GM23338 (cell line): ENCODE measurements at regions not wholly inside any gene's neighbourhood (a gene's known extent, or its start where the extent isn't known, plus 50 kb on each side); places are given as distances from the start of the nearest gene placed in this dataset.

Experiments
- ATAC-seq: fragments of 200-7000 bp; cut with Tn5 transposase; 3 replicates; pipeline ENCODE4 v1.9.1; 2020
- DNase-seq: peaks from one replicate; pipeline ENCODE4 v3.0.0-alpha.2; 2015; ENCODE audit warnings: low spot score
- H2AFZ ChIP-seq: fragments of 200-600 bp; sonication (generic); 2 replicates; pipeline ENCODE4 v1.8.0; 2016; ENCODE audit warnings: antibody characterized with exemption, mild to moderate bottlenecking, moderate library complexity
- H3F3A ChIP-seq: fragments of 200-600 bp; sonication (generic); replicated peaks from 2 replicates; pipeline ENCODE4 v1.8.0; 2017; ENCODE audit warnings: antibody characterized with exemption, mixed run types, low read depth
- H3K27ac ChIP-seq: fragments of 200-600 bp; sonication (generic); 2 replicates; pipeline ENCODE4 v1.6.1; 2016; ENCODE audit warnings: low read depth
- H3K27me3 ChIP-seq: fragments of 200-600 bp; sonication (generic); 2 replicates; pipeline ENCODE4 v1.8.0; 2016; ENCODE audit warnings: mild to moderate bottlenecking, mixed run types, moderate library complexity; ENCODE audit not compliant: insufficient read depth
- H3K36me3 ChIP-seq: fragments of 200-600 bp; sonication (generic); 2 replicates; pipeline ENCODE4 v1.8.0; 2016; ENCODE audit warnings: mild to moderate bottlenecking; ENCODE audit not compliant: insufficient read depth
- H3K4me1 ChIP-seq: fragments of 200-600 bp; sonication (generic); 2 replicates; pipeline ENCODE4 v1.8.0; 2016; ENCODE audit warnings: mild to moderate bottlenecking, moderate library complexity; ENCODE audit not compliant: insufficient read depth
- H3K4me2 ChIP-seq: fragments of 200-600 bp; sonication (generic); 2 replicates; pipeline ENCODE4 v1.7.1; 2017; ENCODE audit warnings: mixed run types
- H3K4me3 ChIP-seq: fragments of 200-600 bp; sonication (generic); 2 replicates; pipeline ENCODE4 v1.6.1; 2016; ENCODE audit warnings: mixed run types
- H3K79me2 ChIP-seq: fragments of 200-600 bp; sonication (generic); replicated peaks from 2 replicates; pipeline ENCODE4 v1.8.0; 2017; ENCODE audit warnings: mild to moderate bottlenecking; ENCODE audit not compliant: insufficient read depth
- H3K9me2 ChIP-seq: fragments of 200-600 bp; sonication (generic); 2 replicates; pipeline ENCODE4 v1.8.0; 2017; ENCODE audit not compliant: insufficient read depth
- H4K20me1 ChIP-seq: fragments of 200-600 bp; sonication (generic); replicated peaks from 2 replicates; pipeline ENCODE4 v1.8.0; 2017; ENCODE audit warnings: mild to moderate bottlenecking; ENCODE audit not compliant: insufficient read depth
- H3K27ac Mint-ChIP-seq: 2 replicates; pipeline ENCODE4 v1.8.0; 2020; ENCODE audit warnings: inconsistent platforms, mild to moderate bottlenecking, moderate library complexity, mixed read lengths
- H3K27me3 Mint-ChIP-seq: 3 replicates; pipeline ENCODE4 v1.8.0; 2022; ENCODE audit warnings: low read depth, mild to moderate bottlenecking, moderate library complexity, mixed read lengths, inconsistent platforms; ENCODE audit not compliant: insufficient read depth, poor library complexity
- H3K36me3 Mint-ChIP-seq: 3 replicates; pipeline ENCODE4 v1.8.0; 2021; ENCODE audit warnings: low read depth, mild to moderate bottlenecking, inconsistent platforms, moderate library complexity, mixed read lengths
- H3K4me1 Mint-ChIP-seq: 3 replicates; pipeline ENCODE4 v1.8.0; 2020; ENCODE audit warnings: mild to moderate bottlenecking, inconsistent platforms, mixed read lengths
- H3K4me3 Mint-ChIP-seq: 3 replicates; pipeline ENCODE4 v1.8.0; 2021; ENCODE audit warnings: moderate library complexity, mild to moderate bottlenecking, inconsistent platforms, mixed read lengths
- H3K9me3 Mint-ChIP-seq: 3 replicates; pipeline ENCODE4 v1.8.0; 2020; ENCODE audit warnings: moderate library complexity, mild to moderate bottlenecking, inconsistent platforms, mixed read lengths
- CREB1 ChIP-seq: fragments of 250-450 bp; sonication (Bioruptor Pico); IDR thresholded peaks from 2 replicates; pipeline ENCODE4 v1.5.0; 2020; ENCODE audit warnings: low read depth, mild to moderate bottlenecking, moderate library complexity
- EZH2 ChIP-seq: fragments of 200-600 bp; sonication (generic); IDR thresholded peaks from one replicate; pipeline ENCODE4 v1.8.0; 2017; ENCODE audit warnings: antibody characterized with exemption, mild to moderate bottlenecking, low read depth; ENCODE audit not compliant: unreplicated experiment
- JUNB ChIP-seq: IDR thresholded peaks from one replicate; pipeline ENCODE4 v1.6.1; 2016; ENCODE audit warnings: antibody characterized with exemption; ENCODE audit not compliant: unreplicated experiment
- NANOG ChIP-seq: IDR thresholded peaks from 2 replicates; pipeline ENCODE4 v1.6.1; 2016; ENCODE audit warnings: antibody characterized with exemption, borderline replicate concordance
- POLR2AphosphoS5 ChIP-seq: IDR thresholded peaks from 2 replicates; pipeline ENCODE4 v1.6.1; 2016; ENCODE audit warnings: antibody characterized with exemption, low read depth
- ZNF114 ChIP-seq: fragments of 250-450 bp; sonication (Bioruptor Pico); IDR thresholded peaks from 2 replicates; pipeline ENCODE4 v1.5.0; 2020; ENCODE audit warnings: mild to moderate bottlenecking, moderate library complexity
- ZNF331 ChIP-seq: fragments of 250-450 bp; sonication (Bioruptor Pico); IDR thresholded peaks from 2 replicates; pipeline ENCODE4 v1.5.0; 2020; ENCODE audit warnings: low read depth, mild to moderate bottlenecking, moderate library complexity
- TF ChIP-seq, protein P1 (sequence below): IDR thresholded peaks from 2 replicates; pipeline ENCODE4 v1.6.1; 2016; ENCODE audit warnings: antibody characterized with exemption
- TF ChIP-seq, protein P2 (sequence below), 2 experiments: fragments of 200-600 bp in 1 of 2; sonication (generic) in 1 of 2; conservative IDR thresholded peaks; 2 replicates each; pipeline versions ENCODE4 v1.5.1 to v1.6.1; 2016 to 2017; ENCODE audit warnings: antibody characterized with exemption in 2 of 2, low read depth in 2 of 2, mild to moderate bottlenecking in 2 of 2, moderate library complexity in 1 of 2

- Mint-ChIP-seq H3K9me3 (no peaks in the 10 kb centered on the region), H3K27ac (no peak overlapping the region), H3K27me3 (peaks cover 1% of the 10 kb centered on the region), H3K4me1 (peaks cover 6% of the 10 kb centered on the region), H3K36me3 (no peaks in the 10 kb centered on the region), H3K4me3 (no peak overlapping the region)
- Histone ChIP-seq H3K79me2 (no peaks in the 10 kb centered on the region), H3K4me2 (no peak overlapping the region), H3K4me3 (no peak overlapping the region), H3K4me1 (no peaks in the 10 kb centered on the region; the same call in 1 of the 2 replicates), H3F3A (no peaks in the 10 kb centered on the region), H4K20me1 (no peaks in the 10 kb centered on the region), H3K27me3 (no peaks in the 10 kb centered on the region), H3K9me2 (no peaks in the 10 kb centered on the region), H3K36me3 (no peaks in the 10 kb centered on the region), H3K27ac (no peak overlapping the region), H2AFZ (no peak overlapping the region)
- ATAC-seq (no peak), DNase-seq (no peak)
- TF ChIP-seq, protein P1, sequence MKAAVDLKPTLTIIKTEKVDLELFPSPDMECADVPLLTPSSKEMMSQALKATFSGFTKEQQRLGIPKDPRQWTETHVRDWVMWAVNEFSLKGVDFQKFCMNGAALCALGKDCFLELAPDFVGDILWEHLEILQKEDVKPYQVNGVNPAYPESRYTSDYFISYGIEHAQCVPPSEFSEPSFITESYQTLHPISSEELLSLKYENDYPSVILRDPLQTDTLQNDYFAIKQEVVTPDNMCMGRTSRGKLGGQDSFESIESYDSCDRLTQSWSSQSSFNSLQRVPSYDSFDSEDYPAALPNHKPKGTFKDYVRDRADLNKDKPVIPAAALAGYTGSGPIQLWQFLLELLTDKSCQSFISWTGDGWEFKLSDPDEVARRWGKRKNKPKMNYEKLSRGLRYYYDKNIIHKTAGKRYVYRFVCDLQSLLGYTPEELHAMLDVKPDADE, result no peak
- no peak for TF ChIP-seq JUNB
- TF ChIP-seq EZH2, result no peak
- TF ChIP-seq, protein P2, sequence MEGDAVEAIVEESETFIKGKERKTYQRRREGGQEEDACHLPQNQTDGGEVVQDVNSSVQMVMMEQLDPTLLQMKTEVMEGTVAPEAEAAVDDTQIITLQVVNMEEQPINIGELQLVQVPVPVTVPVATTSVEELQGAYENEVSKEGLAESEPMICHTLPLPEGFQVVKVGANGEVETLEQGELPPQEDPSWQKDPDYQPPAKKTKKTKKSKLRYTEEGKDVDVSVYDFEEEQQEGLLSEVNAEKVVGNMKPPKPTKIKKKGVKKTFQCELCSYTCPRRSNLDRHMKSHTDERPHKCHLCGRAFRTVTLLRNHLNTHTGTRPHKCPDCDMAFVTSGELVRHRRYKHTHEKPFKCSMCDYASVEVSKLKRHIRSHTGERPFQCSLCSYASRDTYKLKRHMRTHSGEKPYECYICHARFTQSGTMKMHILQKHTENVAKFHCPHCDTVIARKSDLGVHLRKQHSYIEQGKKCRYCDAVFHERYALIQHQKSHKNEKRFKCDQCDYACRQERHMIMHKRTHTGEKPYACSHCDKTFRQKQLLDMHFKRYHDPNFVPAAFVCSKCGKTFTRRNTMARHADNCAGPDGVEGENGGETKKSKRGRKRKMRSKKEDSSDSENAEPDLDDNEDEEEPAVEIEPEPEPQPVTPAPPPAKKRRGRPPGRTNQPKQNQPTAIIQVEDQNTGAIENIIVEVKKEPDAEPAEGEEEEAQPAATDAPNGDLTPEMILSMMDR (conservative IDR thresholded peaks at IDR 0.05; ENCODE audit: low read depth in 2 of 2), result no peak
- no peak for TF ChIP-seq ZNF331 (CRISPR knock-in tag)
- no peak for TF ChIP-seq POLR2AphosphoS5
- TF ChIP-seq NANOG, result no peak
- TF ChIP-seq CREB1 (CRISPR knock-in tag), result no peak
Observed at GRCh38 chr17:70017112-70017511, 57.9 kb upstream of the KCNJ16 start.

DNA sequence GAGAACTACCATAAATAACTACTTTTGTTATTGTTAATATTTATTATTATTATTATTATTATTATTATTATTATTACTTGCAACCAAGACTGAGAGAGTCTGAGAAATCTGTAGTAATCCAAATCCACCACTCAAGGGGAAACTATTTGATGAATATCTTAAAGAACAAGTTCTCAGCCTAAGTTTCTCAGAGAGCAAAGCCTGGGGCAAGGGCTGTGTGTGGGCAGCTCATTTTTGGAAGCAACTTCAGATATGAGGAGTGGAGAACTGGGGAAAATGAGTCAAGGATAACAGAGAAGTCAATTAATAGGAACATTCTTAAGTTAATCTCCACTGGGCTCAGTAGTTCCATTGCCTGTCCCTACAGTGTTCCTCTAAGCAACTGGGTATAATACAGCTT is 57.1 kb upstream of the KCNJ16 start:
- H3K27me3 ChIP-seq, result no peaks in the 10 kb centered on the region
- no peaks in the 10 kb centered on the region for H3K36me3 Mint-ChIP-seq
- ATAC-seq, result no peak
- no peaks in the 10 kb centered on the region for H3K9me3 Mint-ChIP-seq
- H3K36me3 ChIP-seq, result no peaks in the 10 kb centered on the region
- no peak overlapping the region for H2AFZ ChIP-seq
- no peak overlapping the region for H3K4me3 Mint-ChIP-seq
- H3K27ac ChIP-seq, result no peak overlapping the region
- no peaks in the 10 kb centered on the region; the same call in 1 of the 2 replicates for H3K4me1 ChIP-seq
- H3K27ac Mint-ChIP-seq, result no peak overlapping the region
- no peak for TF ChIP-seq ZNF331 (CRISPR knock-in tag)
- TF ChIP-seq, protein P2 (conservative IDR thresholded peaks at IDR 0.05; ENCODE audit: low read depth in 2 of 2), result no peak
- no peak for TF ChIP-seq POLR2AphosphoS5
- no peak for TF ChIP-seq CREB1 (CRISPR knock-in tag)
- no peak for TF ChIP-seq NANOG
- no peak for TF ChIP-seq ZNF114 (CRISPR knock-in tag)
- H3F3A ChIP-seq, result no peaks in the 10 kb centered on the region
- H3K4me2 ChIP-seq, result no peak overlapping the region
- no peak for DNase-seq
- H3K4me1 Mint-ChIP-seq, result no peaks in the 10 kb centered on the region; the same call in 2 of the 3 replicates
- H3K9me2 ChIP-seq, result no peaks in the 10 kb centered on the region
- no peak overlapping the region for H3K4me3 ChIP-seq
- H3K79me2 ChIP-seq, result no peaks in the 10 kb centered on the region
- H3K27me3 Mint-ChIP-seq, result peaks cover 1% of the 10 kb centered on the region
- H4K20me1 ChIP-seq, result no peaks in the 10 kb centered on the region
